ENCODE measurements at regions not wholly inside any gene's neighbourhood (a gene's known extent, or its start where the extent isn't known, plus 50 kb on each side); places are given as distances from the start of the nearest gene placed in this dataset.
A peak's percentile ranks its signal among the peaks of the same experiment; 100 is the strongest.

- TF ChIP-seq CTCF (IDR thresholded peaks at IDR 0.05; ENCODE audit: unreplicated experiment in 3 of 3) = peak in 2 of 3 experiments; percentile 28 to 31
- H3K27ac Mint-ChIP-seq = peak overlapping the region in 1 of 3 experiments; percentile 35
- peaks cover 7% of the 10 kb centered on the region for H3K4me1 Mint-ChIP-seq
- no peaks in the 10 kb centered on the region for H3K9me3 Mint-ChIP-seq
- no peaks in the 10 kb centered on the region for H3K36me3 Mint-ChIP-seq (ENCODE audit: low read depth)
- H3K27me3 Mint-ChIP-seq (ENCODE audit: low read depth) = no peaks in the 10 kb centered on the region
- no peak overlapping the region for H3K4me3 Mint-ChIP-seq
Observed at GRCh38 chr4:180960743-180961401, 1282.3 kb upstream of the TENM3 start.

DNA sequence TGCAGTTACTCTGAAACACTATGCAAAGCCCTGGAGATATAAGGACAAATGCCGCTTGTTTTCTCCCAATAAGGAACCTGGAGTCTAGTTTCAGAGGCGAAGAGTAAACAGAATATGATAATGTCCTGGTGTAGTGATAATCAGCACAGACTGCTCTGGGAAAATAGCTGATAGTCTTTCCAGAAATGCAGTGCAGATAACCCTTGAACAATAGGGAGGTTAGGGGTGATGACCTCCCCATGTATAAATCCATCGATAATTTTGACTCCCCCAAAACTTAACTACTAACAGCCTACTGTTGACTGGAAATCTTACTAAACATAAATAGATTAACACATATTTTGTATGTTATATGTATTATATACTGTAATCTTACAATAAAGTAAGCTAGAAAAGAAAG lies 1280.9 kb upstream of the TENM3 start:
- no peak overlapping the region for H3K27ac Mint-ChIP-seq
- H3K27me3 Mint-ChIP-seq (ENCODE audit: low read depth) = no peaks in the 10 kb centered on the region
- no peak overlapping the region for H3K4me3 Mint-ChIP-seq
- H3K9me3 Mint-ChIP-seq = no peaks in the 10 kb centered on the region
- H3K4me1 Mint-ChIP-seq = peaks cover 7% of the 10 kb centered on the region
- TF ChIP-seq CTCF (IDR thresholded peaks at IDR 0.05; ENCODE audit: unreplicated experiment in 3 of 3) = no peak
- no peaks in the 10 kb centered on the region for H3K36me3 Mint-ChIP-seq (ENCODE audit: low read depth)

- Mint-ChIP-seq H3K27ac (no peak overlapping the region), H3K4me1 (peaks cover 1% of the 10 kb centered on the region), H3K9me3 (no peaks in the 10 kb centered on the region), H3K27me3 (ENCODE audit: low read depth) (no peaks in the 10 kb centered on the region), H3K36me3 (ENCODE audit: low read depth) (no peaks in the 10 kb centered on the region), H3K4me3 (no peak overlapping the region)
- TF ChIP-seq CTCF (IDR thresholded peaks at IDR 0.05; ENCODE audit: unreplicated experiment in 3 of 3) = no peak
Observed at GRCh38 chr4:180966312-180966711, 1276.9 kb upstream of the TENM3 start.

GRCh38 chr4:180967936-180968335 lies 1275.3 kb upstream of the TENM3 start:
- TF ChIP-seq CTCF (IDR thresholded peaks at IDR 0.05; ENCODE audit: unreplicated experiment in 3 of 3) = no peak
- Mint-ChIP-seq H3K36me3 (ENCODE audit: low read depth) (no peaks in the 10 kb centered on the region), H3K9me3 (no peaks in the 10 kb centered on the region), H3K4me3 (no peak overlapping the region), H3K27ac (no peak overlapping the region), H3K27me3 (ENCODE audit: low read depth) (no peaks in the 10 kb centered on the region), H3K4me1 (peaks cover 4% of the 10 kb centered on the region)

GRCh38 chr4:180973894-180974293 lies 1269.3 kb upstream of the TENM3 start:
- Mint-ChIP-seq H3K4me3 (no peak overlapping the region), H3K27ac (no peak overlapping the region), H3K9me3 (no peaks in the 10 kb centered on the region), H3K27me3 (ENCODE audit: low read depth) (no peaks in the 10 kb centered on the region), H3K4me1 (peaks cover 4% of the 10 kb centered on the region), H3K36me3 (ENCODE audit: low read depth) (no peaks in the 10 kb centered on the region)
- no peak for TF ChIP-seq CTCF (IDR thresholded peaks at IDR 0.05; ENCODE audit: unreplicated experiment in 3 of 3)

DNA sequence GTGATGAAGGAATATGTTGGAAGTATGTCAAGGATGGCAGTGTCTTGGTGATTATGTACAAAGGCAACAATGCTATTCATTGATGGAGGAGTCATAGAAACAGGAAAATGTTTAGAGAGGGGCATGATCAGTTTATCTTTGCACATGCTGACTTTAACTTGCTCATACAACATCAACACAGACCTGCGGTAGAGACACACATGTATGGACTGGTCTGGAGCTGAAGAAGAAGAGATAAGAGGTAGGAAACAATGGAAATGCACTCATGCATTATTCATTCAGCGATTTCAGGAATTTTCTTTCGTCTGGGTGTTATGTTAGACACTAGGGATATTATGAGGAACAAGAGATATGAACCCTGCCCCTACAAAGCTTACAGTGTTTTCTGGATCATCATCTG lies 1252.3 kb upstream of the TENM3 start:
- Mint-ChIP-seq H3K4me3 (no peak overlapping the region), H3K36me3 (ENCODE audit: low read depth) (no peaks in the 10 kb centered on the region)

More for the DNA sequence above, 1252.3 kb upstream of the TENM3 start:
- Mint-ChIP-seq H3K27me3 (ENCODE audit: low read depth) (no peaks in the 10 kb centered on the region), H3K9me3 (no peaks in the 10 kb centered on the region), H3K4me1 (no peaks in the 10 kb centered on the region), H3K27ac (no peak overlapping the region)
- TF ChIP-seq CTCF (IDR thresholded peaks at IDR 0.05; ENCODE audit: unreplicated experiment in 3 of 3) = no peak
